H9 (cell line): ENCODE measurements at regions not wholly inside any gene's neighbourhood (a gene's known extent, or its start where the extent isn't known, plus 50 kb on each side); places are given as distances from the start of the nearest gene placed in this dataset.

Source experiments
- DNase-seq: peaks from one replicate; pipeline ENCODE4 v3.0.0-alpha.2; 2017
- H2AFZ ChIP-seq: one replicate; pipeline ENCODE4 v1.6.1; 2013; ENCODE audit warnings: mild to moderate bottlenecking, low read length, control low read depth, moderate library complexity
- H2AK5ac ChIP-seq: 2 replicates; pipeline ENCODE4 v1.6.1; 2013; ENCODE audit warnings: low read length, control low read depth, mixed read lengths; ENCODE audit not compliant: insufficient read length
- H2BK120ac ChIP-seq: one replicate; pipeline ENCODE4 v1.6.1; 2013; ENCODE audit warnings: low read depth, mild to moderate bottlenecking, low read length, control low read depth, inconsistent platforms; ENCODE audit not compliant: poor library complexity, severe bottlenecking
- H2BK12ac ChIP-seq: 2 replicates; pipeline ENCODE4 v1.6.1; 2013; ENCODE audit warnings: low read length, control low read depth, mixed read lengths, low read depth; ENCODE audit not compliant: insufficient read length
- H2BK15ac ChIP-seq: 2 replicates; pipeline ENCODE4 v1.6.1; 2013; ENCODE audit warnings: low read depth, low read length, control low read depth
- H2BK20ac ChIP-seq: one replicate; pipeline ENCODE4 v1.6.1; 2013; ENCODE audit warnings: low read depth, mild to moderate bottlenecking, low read length, control low read depth, inconsistent platforms; ENCODE audit not compliant: poor library complexity, severe bottlenecking
- H2BK5ac ChIP-seq: 2 replicates; pipeline ENCODE4 v1.6.1; 2013; ENCODE audit warnings: low read length, control low read depth, mixed read lengths; ENCODE audit not compliant: insufficient read length
- H3K14ac ChIP-seq: 2 replicates; pipeline ENCODE4 v1.6.1; 2013; ENCODE audit warnings: low read length, control low read depth; ENCODE audit not compliant: insufficient read depth
- H3K18ac ChIP-seq: 2 replicates; pipeline ENCODE4 v1.6.1; 2013; ENCODE audit warnings: low read depth, mild to moderate bottlenecking, mixed read lengths, low read length, control low read depth; ENCODE audit not compliant: insufficient read length
- H3K23ac ChIP-seq: 2 replicates; pipeline ENCODE4 v1.6.1; 2013; ENCODE audit warnings: low read length, control low read depth, mixed read lengths, low read depth; ENCODE audit not compliant: insufficient read length
- H3K23me2 ChIP-seq: 2 replicates; pipeline ENCODE4 v1.6.1; 2013; ENCODE audit warnings: low read depth, mild to moderate bottlenecking, mixed read lengths, low read length, control low read depth; ENCODE audit not compliant: insufficient read length, poor library complexity, severe bottlenecking
- H3K27ac ChIP-seq: 2 replicates; pipeline ENCODE4 v1.5.1; 2013; ENCODE audit warnings: low read length, control low read depth, mixed read lengths, low read depth; ENCODE audit not compliant: insufficient read length
- H3K27me3 ChIP-seq: 2 replicates; pipeline ENCODE4 v1.6.1; 2013; ENCODE audit warnings: low read length, control low read depth, inconsistent platforms; ENCODE audit not compliant: insufficient read depth
- H3K4ac ChIP-seq: 2 replicates; pipeline ENCODE4 v1.6.1; 2013; ENCODE audit warnings: low read depth, mild to moderate bottlenecking, control low read depth, inconsistent platforms, low read length, moderate library complexity
- H3K4me1 ChIP-seq: 2 replicates; pipeline ENCODE4 v1.6.1; 2013; ENCODE audit warnings: low read length, control low read depth, inconsistent platforms; ENCODE audit not compliant: insufficient read depth
- H3K4me2 ChIP-seq: 2 replicates; pipeline ENCODE4 v1.6.1; 2013; ENCODE audit warnings: low read length, control low read depth, mixed read lengths; ENCODE audit not compliant: insufficient read length, insufficient read depth
- H3K56ac ChIP-seq: 2 replicates; pipeline ENCODE4 v1.6.1; 2013; ENCODE audit warnings: low read depth, mild to moderate bottlenecking, mixed read lengths, low read length, control low read depth; ENCODE audit not compliant: insufficient read length
- H3K79me1 ChIP-seq: 2 replicates; pipeline ENCODE4 v1.6.1; 2013; ENCODE audit warnings: low read depth, mild to moderate bottlenecking, moderate library complexity, low read length, control low read depth, inconsistent platforms; ENCODE audit not compliant: insufficient read depth, poor library complexity, severe bottlenecking
- H3K79me2 ChIP-seq: 2 replicates; pipeline ENCODE4 v1.6.1; 2013; ENCODE audit warnings: low read length, control low read depth, inconsistent platforms; ENCODE audit not compliant: insufficient read depth
- H3K9ac ChIP-seq: 2 replicates; pipeline ENCODE4 v1.6.1; 2013; ENCODE audit warnings: low read length, control low read depth, mixed read lengths; ENCODE audit not compliant: insufficient read length; ENCODE audit errors: extremely low read depth
- H3K9me3 ChIP-seq: one replicate; pipeline ENCODE4 v1.6.1; 2013; ENCODE audit warnings: low read depth, low read length, inconsistent platforms; ENCODE audit not compliant: control insufficient read depth
- H3T11ph ChIP-seq: one replicate; pipeline ENCODE4 v1.6.1; 2013; ENCODE audit warnings: mild to moderate bottlenecking, low read length, control low read depth, inconsistent platforms
- H4K20me1 ChIP-seq: one replicate; pipeline ENCODE4 v1.6.1; 2013; ENCODE audit not compliant: control insufficient read depth, insufficient read length, insufficient read depth
- H4K5ac ChIP-seq: 2 replicates; pipeline ENCODE4 v1.6.1; 2013; ENCODE audit warnings: low read depth, mild to moderate bottlenecking, mixed read lengths, low read length, control low read depth; ENCODE audit not compliant: insufficient read length
- H4K8ac ChIP-seq: replicated peaks from 2 replicates; pipeline ENCODE4 v1.6.1; 2013; ENCODE audit warnings: low read length, control low read depth, mixed read lengths, low read depth; ENCODE audit not compliant: insufficient read length
- H4K91ac ChIP-seq: 2 replicates; pipeline ENCODE4 v1.6.1; 2013; ENCODE audit warnings: low read depth, mild to moderate bottlenecking, moderate library complexity, mixed read lengths, low read length, control low read depth; ENCODE audit not compliant: insufficient read length
- H3K27ac Mint-ChIP-seq, 3 experiments: 2 replicates in 2 of 3; 3 replicates in 1 of 3; pipeline ENCODE4 v1.8.0; 2020 to 2021; ENCODE audit warnings: mixed read lengths in 3 of 3, mild to moderate bottlenecking in 1 of 3, moderate library complexity in 1 of 3
- H3K27me3 Mint-ChIP-seq: 2 replicates; pipeline ENCODE4 v1.8.0; 2021; ENCODE audit warnings: low read depth, mild to moderate bottlenecking, moderate library complexity, mixed read lengths
- H3K36me3 Mint-ChIP-seq, 3 experiments: 2 replicates in 2 of 3; 3 replicates in 1 of 3; pipeline ENCODE4 v1.8.0; 2020 to 2021; ENCODE audit warnings: low read depth in 3 of 3, mixed read lengths in 3 of 3; ENCODE audit not compliant: insufficient read depth in 1 of 3
- H3K4me1 Mint-ChIP-seq, 2 experiments: 2 replicates each; pipeline ENCODE4 v1.8.0; 2020; ENCODE audit warnings: mixed read lengths in 2 of 2
- H3K4me3 Mint-ChIP-seq, 2 experiments: 2 replicates in 1 of 2; 3 replicates in 1 of 2; pipeline ENCODE4 v1.8.0; 2020 to 2021; ENCODE audit warnings: mild to moderate bottlenecking in 2 of 2, mixed read lengths in 2 of 2, moderate library complexity in 1 of 2
- H3K9me3 Mint-ChIP-seq, 2 experiments: 2 replicates in 1 of 2; 3 replicates in 1 of 2; pipeline ENCODE4 v1.8.0; 2020; ENCODE audit warnings: mild to moderate bottlenecking in 2 of 2, mixed read lengths in 2 of 2, moderate library complexity in 1 of 2
- CTCF ChIP-seq: fragments of 200-600 bp; sonication (generic); conservative IDR thresholded peaks from 3 replicates; pipeline ENCODE4 v1.8.0; 2021; ENCODE audit warnings: antibody characterized with exemption, mild to moderate bottlenecking
- WGBS: extraction: QIAGEN DNeasy Blood & Tissue Kit; methylation state at CpG from one replicate; pipeline ENCODE4 v1.1.7; 2013; ENCODE audit warnings: missing lambda C conversion rate, low lambda C conversion rate, mixed read lengths; ENCODE audit not compliant: insufficient read length; ENCODE audit errors: extremely low coverage; 5-methylcytosine and 5-hydroxymethylcytosine counted together

GRCh38 chr7:69426705-69427104 lies 171.6 kb upstream of the AUTS2 start:
- no peak overlapping the region for H2BK20ac ChIP-seq
- H2BK5ac ChIP-seq: no peak overlapping the region
- no peak overlapping the region for H2AK5ac ChIP-seq
- no peak overlapping the region for H3K23ac ChIP-seq
- no peaks in the 10 kb centered on the region; the same call in none of the 2 replicates for H3K4me1 ChIP-seq
- H3K9me3 ChIP-seq: no peaks in the 10 kb centered on the region
- TF ChIP-seq CTCF: no peak
- no peak overlapping the region for H4K91ac ChIP-seq
- no peak overlapping the region for H3K4me2 ChIP-seq
- Mint-ChIP-seq H3K27me3 (peaks cover 45% of the 10 kb centered on the region), H3K9me3 (peaks cover 0 to 2% of the 10 kb centered on the region in 2 experiments; a peak in 3 of 5 replicates), H3K4me3 (no peak overlapping the region), H3K27ac (peak overlapping the region in 1 of 3 experiments; percentile 8; a peak in 1 of 7 replicates), H3K4me1 (peaks cover 22% of the 10 kb centered on the region in 2 experiments), H3K36me3 (no peaks in the 10 kb centered on the region)
- H2AFZ ChIP-seq: no peak overlapping the region
- no peak overlapping the region for H3K9ac ChIP-seq
- no peak overlapping the region for H3K27ac ChIP-seq
- no peak overlapping the region for H2BK120ac ChIP-seq
- no peaks in the 10 kb centered on the region for H4K20me1 ChIP-seq
- no peak overlapping the region for H3K4ac ChIP-seq
- H3K14ac ChIP-seq: no peak overlapping the region
- no peak overlapping the region for H3K56ac ChIP-seq
- H3K79me1 ChIP-seq: no peaks in the 10 kb centered on the region
- no peak overlapping the region for H2BK15ac ChIP-seq
- no peaks in the 10 kb centered on the region for H3K79me2 ChIP-seq
- no peak overlapping the region for H2BK12ac ChIP-seq
- DNase-seq: no peak
- no peak overlapping the region for H3T11ph ChIP-seq
- no peaks in the 10 kb centered on the region for H3K27me3 ChIP-seq
- H4K5ac ChIP-seq: no peak overlapping the region
- H4K8ac ChIP-seq: no peak overlapping the region
- no CpG with 5 or more reads among the region's 7 CpGs for WGBS
- no peak overlapping the region for H3K18ac ChIP-seq
- no peaks in the 10 kb centered on the region for H3K23me2 ChIP-seq
